HepG2 (cell line): ENCODE measurements at regions not wholly inside any gene's neighbourhood (a gene's known extent, or its start where the extent isn't known, plus 50 kb on each side); places are given as distances from the start of the nearest gene placed in this dataset.

Source experiments
- GZF1 ChIP-seq: sonication (generic); formaldehyde crosslinking; IDR thresholded peaks from 2 replicates; pipeline ENCODE4 v1.5.1; 2020; ENCODE audit warnings: mild to moderate bottlenecking, missing genetic modification reagents
- HMG20A ChIP-seq: IDR thresholded peaks from 2 replicates; pipeline ENCODE4 v1.6.1; 2016; ENCODE audit warnings: borderline replicate concordance
- NCOA2 ChIP-seq: sonication (generic); formaldehyde crosslinking; IDR thresholded peaks from 2 replicates; pipeline ENCODE4 v1.8.0; 2022; ENCODE audit warnings: inconsistent platforms
- POLR2G ChIP-seq: fragments of 200-400 bp; formaldehyde crosslinking; IDR thresholded peaks from 2 replicates; pipeline ENCODE4 v1.6.1; 2018; ENCODE audit warnings: mild to moderate bottlenecking, low read depth, low read length, moderate library complexity
- SAP130 ChIP-seq: IDR thresholded peaks from 2 replicates; pipeline ENCODE4 v1.6.1; 2016; ENCODE audit warnings: low read depth
- SMAD9 ChIP-seq: sonication (generic); formaldehyde crosslinking; IDR thresholded peaks from 2 replicates; pipeline ENCODE4 v1.5.1; 2020; ENCODE audit warnings: mild to moderate bottlenecking, missing genetic modification reagents
- TARDBP ChIP-seq: sonication (generic); formaldehyde crosslinking; IDR thresholded peaks from 2 replicates; pipeline ENCODE4 v1.8.0; 2022; ENCODE audit warnings: mild to moderate bottlenecking, missing genetic modification reagents
- ZBTB7B ChIP-seq: sonication (generic); formaldehyde crosslinking; IDR thresholded peaks from 2 replicates; pipeline ENCODE4 v1.4.0; 2020; ENCODE audit warnings: missing genetic modification reagents
- ZNF614 ChIP-seq: IDR thresholded peaks from 2 replicates; pipeline ENCODE4 v1.6.1; 2018; ENCODE audit warnings: missing biosample characterization, missing genetic modification reagents, inconsistent platforms, borderline replicate concordance
- TF ChIP-seq, protein P1 (sequence below): sonication (generic); formaldehyde crosslinking; conservative IDR thresholded peaks from 2 replicates; pipeline ENCODE4 v1.4.0; 2020; ENCODE audit warnings: mild to moderate bottlenecking, missing genetic modification reagents, moderate library complexity
- TF ChIP-seq, protein P2 (sequence below): sonication (generic); formaldehyde crosslinking; IDR thresholded peaks from 2 replicates; pipeline ENCODE4 v1.5.0; 2020; ENCODE audit warnings: missing genetic modification reagents
- TF ChIP-seq, protein P3 (sequence below): sonication (generic); formaldehyde crosslinking; IDR thresholded peaks from 2 replicates; pipeline ENCODE4 v1.5.1; 2020; ENCODE audit warnings: mild to moderate bottlenecking, missing genetic modification reagents, borderline replicate concordance
- TF ChIP-seq, protein P4 (sequence below): IDR thresholded peaks from 2 replicates; pipeline ENCODE4 v1.6.1; 2016
- TF ChIP-seq, protein P5 (sequence below): sonication (generic); formaldehyde crosslinking; IDR thresholded peaks from 2 replicates; pipeline ENCODE4 v1.4.0; 2020; ENCODE audit warnings: missing genetic modification reagents, borderline replicate concordance

DNA sequence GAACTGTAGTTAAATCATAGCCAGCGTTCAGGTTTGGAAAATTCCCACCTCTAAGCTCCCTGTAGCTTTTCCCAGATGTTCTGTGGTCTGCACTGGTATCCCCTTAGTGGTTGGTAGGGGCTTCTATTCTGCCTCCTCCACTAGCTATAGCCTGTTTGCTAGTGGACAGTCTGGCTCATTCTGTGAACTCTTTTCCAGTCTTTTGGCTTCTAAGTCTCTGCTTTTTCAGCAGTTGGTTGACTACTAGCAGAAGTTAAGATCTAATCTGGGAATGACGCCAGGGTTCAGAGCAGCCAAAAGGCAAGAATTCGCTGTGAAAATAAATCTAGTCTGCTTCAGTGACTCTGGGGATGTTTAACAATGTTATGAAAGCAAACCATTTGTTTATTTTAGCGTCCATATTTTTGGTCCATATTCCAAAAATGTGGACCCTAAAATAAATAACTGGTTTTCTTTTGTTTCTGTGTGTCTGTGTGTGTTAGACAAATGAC, 73.7 kb upstream of the WDR72 start (continued):
- peak; percentile 64 for TF ChIP-seq SAP130
- TF ChIP-seq, protein P1, sequence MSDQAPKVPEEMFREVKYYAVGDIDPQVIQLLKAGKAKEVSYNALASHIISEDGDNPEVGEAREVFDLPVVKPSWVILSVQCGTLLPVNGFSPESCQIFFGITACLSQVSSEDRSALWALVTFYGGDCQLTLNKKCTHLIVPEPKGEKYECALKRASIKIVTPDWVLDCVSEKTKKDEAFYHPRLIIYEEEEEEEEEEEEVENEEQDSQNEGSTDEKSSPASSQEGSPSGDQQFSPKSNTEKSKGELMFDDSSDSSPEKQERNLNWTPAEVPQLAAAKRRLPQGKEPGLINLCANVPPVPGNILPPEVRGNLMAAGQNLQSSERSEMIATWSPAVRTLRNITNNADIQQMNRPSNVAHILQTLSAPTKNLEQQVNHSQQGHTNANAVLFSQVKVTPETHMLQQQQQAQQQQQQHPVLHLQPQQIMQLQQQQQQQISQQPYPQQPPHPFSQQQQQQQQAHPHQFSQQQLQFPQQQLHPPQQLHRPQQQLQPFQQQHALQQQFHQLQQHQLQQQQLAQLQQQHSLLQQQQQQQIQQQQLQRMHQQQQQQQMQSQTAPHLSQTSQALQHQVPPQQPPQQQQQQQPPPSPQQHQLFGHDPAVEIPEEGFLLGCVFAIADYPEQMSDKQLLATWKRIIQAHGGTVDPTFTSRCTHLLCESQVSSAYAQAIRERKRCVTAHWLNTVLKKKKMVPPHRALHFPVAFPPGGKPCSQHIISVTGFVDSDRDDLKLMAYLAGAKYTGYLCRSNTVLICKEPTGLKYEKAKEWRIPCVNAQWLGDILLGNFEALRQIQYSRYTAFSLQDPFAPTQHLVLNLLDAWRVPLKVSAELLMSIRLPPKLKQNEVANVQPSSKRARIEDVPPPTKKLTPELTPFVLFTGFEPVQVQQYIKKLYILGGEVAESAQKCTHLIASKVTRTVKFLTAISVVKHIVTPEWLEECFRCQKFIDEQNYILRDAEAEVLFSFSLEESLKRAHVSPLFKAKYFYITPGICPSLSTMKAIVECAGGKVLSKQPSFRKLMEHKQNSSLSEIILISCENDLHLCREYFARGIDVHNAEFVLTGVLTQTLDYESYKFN (CRISPR knock-in tag) = peak; percentile 90
- TF ChIP-seq, protein P2, sequence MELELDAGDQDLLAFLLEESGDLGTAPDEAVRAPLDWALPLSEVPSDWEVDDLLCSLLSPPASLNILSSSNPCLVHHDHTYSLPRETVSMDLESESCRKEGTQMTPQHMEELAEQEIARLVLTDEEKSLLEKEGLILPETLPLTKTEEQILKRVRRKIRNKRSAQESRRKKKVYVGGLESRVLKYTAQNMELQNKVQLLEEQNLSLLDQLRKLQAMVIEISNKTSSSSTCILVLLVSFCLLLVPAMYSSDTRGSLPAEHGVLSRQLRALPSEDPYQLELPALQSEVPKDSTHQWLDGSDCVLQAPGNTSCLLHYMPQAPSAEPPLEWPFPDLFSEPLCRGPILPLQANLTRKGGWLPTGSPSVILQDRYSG = no peak
- peak; percentile 48; the same call in 1 of the 2 replicates for TF ChIP-seq TARDBP (CRISPR knock-in tag)
- peak; percentile 89 for TF ChIP-seq NCOA2 (CRISPR knock-in tag)
- TF ChIP-seq, protein P3, sequence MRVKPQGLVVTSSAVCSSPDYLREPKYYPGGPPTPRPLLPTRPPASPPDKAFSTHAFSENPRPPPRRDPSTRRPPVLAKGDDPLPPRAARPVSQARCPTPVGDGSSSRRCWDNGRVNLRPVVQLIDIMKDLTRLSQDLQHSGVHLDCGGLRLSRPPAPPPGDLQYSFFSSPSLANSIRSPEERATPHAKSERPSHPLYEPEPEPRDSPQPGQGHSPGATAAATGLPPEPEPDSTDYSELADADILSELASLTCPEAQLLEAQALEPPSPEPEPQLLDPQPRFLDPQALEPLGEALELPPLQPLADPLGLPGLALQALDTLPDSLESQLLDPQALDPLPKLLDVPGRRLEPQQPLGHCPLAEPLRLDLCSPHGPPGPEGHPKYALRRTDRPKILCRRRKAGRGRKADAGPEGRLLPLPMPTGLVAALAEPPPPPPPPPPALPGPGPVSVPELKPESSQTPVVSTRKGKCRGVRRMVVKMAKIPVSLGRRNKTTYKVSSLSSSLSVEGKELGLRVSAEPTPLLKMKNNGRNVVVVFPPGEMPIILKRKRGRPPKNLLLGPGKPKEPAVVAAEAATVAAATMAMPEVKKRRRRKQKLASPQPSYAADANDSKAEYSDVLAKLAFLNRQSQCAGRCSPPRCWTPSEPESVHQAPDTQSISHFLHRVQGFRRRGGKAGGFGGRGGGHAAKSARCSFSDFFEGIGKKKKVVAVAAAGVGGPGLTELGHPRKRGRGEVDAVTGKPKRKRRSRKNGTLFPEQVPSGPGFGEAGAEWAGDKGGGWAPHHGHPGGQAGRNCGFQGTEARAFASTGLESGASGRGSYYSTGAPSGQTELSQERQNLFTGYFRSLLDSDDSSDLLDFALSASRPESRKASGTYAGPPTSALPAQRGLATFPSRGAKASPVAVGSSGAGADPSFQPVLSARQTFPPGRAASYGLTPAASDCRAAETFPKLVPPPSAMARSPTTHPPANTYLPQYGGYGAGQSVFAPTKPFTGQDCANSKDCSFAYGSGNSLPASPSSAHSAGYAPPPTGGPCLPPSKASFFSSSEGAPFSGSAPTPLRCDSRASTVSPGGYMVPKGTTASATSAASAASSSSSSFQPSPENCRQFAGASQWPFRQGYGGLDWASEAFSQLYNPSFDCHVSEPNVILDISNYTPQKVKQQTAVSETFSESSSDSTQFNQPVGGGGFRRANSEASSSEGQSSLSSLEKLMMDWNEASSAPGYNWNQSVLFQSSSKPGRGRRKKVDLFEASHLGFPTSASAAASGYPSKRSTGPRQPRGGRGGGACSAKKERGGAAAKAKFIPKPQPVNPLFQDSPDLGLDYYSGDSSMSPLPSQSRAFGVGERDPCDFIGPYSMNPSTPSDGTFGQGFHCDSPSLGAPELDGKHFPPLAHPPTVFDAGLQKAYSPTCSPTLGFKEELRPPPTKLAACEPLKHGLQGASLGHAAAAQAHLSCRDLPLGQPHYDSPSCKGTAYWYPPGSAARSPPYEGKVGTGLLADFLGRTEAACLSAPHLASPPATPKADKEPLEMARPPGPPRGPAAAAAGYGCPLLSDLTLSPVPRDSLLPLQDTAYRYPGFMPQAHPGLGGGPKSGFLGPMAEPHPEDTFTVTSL (CRISPR knock-in tag) = peak; percentile 68; the same call in 1 of the 2 replicates
- TF ChIP-seq ZNF614 = 0 out of 2 replicates have a peak, but pooled peaks have one; percentile 53
- TF ChIP-seq, protein P4, sequence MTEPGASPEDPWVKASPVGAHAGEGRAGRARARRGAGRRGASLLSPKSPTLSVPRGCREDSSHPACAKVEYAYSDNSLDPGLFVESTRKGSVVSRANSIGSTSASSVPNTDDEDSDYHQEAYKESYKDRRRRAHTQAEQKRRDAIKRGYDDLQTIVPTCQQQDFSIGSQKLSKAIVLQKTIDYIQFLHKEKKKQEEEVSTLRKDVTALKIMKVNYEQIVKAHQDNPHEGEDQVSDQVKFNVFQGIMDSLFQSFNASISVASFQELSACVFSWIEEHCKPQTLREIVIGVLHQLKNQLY (CRISPR knock-in tag) = peak; percentile 73
- TF ChIP-seq POLR2G = peak; percentile 51; the same call in 1 of the 2 replicates
- TF ChIP-seq ZBTB7B (CRISPR knock-in tag) = peak; percentile 72
- TF ChIP-seq GZF1 (CRISPR knock-in tag) = no peak
- TF ChIP-seq, protein P5, sequence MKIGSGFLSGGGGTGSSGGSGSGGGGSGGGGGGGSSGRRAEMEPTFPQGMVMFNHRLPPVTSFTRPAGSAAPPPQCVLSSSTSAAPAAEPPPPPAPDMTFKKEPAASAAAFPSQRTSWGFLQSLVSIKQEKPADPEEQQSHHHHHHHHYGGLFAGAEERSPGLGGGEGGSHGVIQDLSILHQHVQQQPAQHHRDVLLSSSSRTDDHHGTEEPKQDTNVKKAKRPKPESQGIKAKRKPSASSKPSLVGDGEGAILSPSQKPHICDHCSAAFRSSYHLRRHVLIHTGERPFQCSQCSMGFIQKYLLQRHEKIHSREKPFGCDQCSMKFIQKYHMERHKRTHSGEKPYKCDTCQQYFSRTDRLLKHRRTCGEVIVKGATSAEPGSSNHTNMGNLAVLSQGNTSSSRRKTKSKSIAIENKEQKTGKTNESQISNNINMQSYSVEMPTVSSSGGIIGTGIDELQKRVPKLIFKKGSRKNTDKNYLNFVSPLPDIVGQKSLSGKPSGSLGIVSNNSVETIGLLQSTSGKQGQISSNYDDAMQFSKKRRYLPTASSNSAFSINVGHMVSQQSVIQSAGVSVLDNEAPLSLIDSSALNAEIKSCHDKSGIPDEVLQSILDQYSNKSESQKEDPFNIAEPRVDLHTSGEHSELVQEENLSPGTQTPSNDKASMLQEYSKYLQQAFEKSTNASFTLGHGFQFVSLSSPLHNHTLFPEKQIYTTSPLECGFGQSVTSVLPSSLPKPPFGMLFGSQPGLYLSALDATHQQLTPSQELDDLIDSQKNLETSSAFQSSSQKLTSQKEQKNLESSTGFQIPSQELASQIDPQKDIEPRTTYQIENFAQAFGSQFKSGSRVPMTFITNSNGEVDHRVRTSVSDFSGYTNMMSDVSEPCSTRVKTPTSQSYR (CRISPR knock-in tag) = no peak
- TF ChIP-seq SMAD9 (CRISPR knock-in tag) = no peak
- peak; percentile 72; the same call in 1 of the 2 replicates for TF ChIP-seq HMG20A (CRISPR knock-in tag)
